ENCODE measurements at regions not wholly inside any gene's neighbourhood (a gene's known extent, or its start where the extent isn't known, plus 50 kb on each side); places are given as distances from the start of the nearest gene placed in this dataset.

- TF ChIP-seq CTCF (IDR thresholded peaks at IDR 0.05; ENCODE audit: insufficient read depth, low read length, poor library complexity, severe bottlenecking) (no peak), EZH2phosphoT487 (conservative IDR thresholded peaks at IDR 0.05; ENCODE audit: low read length) (no peak)
Observed at GRCh38 chr10:121041906-121042305, 190.7 kb downstream of the WDR11 start.
